Omental fat pad (tissue), 3 donors: ENCODE measurements at regions not wholly inside any gene's neighbourhood (a gene's known extent, or its start where the extent isn't known, plus 50 kb on each side); places are given as distances from the start of the nearest gene placed in this dataset.
"Not testable (repeated sequence)": the region's sequence is repeated elsewhere in the genome, so short reads cannot be mapped to it uniquely, and the experiment has no call there.

Experiments
- ATAC-seq: fragments of 150-250 bp; one replicate; pipeline ENCODE4 v1.9.1; 2016; ENCODE audit warnings: mild to moderate bottlenecking, moderate library complexity; ENCODE audit not compliant: low FRiP score
- DNase-seq: peaks from one replicate; pipeline ENCODE4 v3.0.0-alpha.2; 2019; ENCODE audit warnings: low spot score
- TF ChIP-seq, protein P1 (sequence below), 3 donors: fragments of 450-650 bp; IDR thresholded peaks; one replicate each; pipeline ENCODE4 v1.5.1; 2016 to 2017; ENCODE audit warnings: antibody characterized with exemption in 3 of 3, mild to moderate bottlenecking in 3 of 3, moderate library complexity in 2 of 3

GRCh38 chr14:62462988-62463387 is 582.3 kb downstream of the KCNH5 start:
- TF ChIP-seq, protein P1, sequence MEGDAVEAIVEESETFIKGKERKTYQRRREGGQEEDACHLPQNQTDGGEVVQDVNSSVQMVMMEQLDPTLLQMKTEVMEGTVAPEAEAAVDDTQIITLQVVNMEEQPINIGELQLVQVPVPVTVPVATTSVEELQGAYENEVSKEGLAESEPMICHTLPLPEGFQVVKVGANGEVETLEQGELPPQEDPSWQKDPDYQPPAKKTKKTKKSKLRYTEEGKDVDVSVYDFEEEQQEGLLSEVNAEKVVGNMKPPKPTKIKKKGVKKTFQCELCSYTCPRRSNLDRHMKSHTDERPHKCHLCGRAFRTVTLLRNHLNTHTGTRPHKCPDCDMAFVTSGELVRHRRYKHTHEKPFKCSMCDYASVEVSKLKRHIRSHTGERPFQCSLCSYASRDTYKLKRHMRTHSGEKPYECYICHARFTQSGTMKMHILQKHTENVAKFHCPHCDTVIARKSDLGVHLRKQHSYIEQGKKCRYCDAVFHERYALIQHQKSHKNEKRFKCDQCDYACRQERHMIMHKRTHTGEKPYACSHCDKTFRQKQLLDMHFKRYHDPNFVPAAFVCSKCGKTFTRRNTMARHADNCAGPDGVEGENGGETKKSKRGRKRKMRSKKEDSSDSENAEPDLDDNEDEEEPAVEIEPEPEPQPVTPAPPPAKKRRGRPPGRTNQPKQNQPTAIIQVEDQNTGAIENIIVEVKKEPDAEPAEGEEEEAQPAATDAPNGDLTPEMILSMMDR (IDR thresholded peaks at IDR 0.05): no peak
- ATAC-seq: no peak
- DNase-seq: no peak

DNA sequence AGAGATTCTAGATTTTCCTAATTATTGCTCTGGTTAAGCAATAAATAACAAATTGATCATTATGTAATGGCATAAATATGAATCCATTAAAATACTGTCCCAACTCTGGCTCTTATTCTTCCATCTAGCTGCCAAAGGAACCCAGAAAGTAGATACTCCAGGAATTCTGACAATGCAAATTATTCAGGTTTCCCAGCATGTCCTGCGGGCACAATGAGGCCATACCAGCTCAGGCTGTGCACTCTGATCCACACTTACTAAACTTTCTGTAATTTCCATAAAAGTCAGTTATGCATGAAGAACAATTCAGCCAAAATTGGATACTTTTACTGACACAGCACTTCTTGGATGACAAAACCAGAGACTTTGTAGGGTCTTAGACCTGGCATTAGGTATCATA is 576.3 kb downstream of the KCNH5 start:
- TF ChIP-seq, protein P1 (IDR thresholded peaks at IDR 0.05): no peak
- ATAC-seq (no peak), DNase-seq (no peak)

GRCh38 chr14:62470935-62471334 is 574.3 kb downstream of the KCNH5 start:
- no peak for ATAC-seq
- TF ChIP-seq, protein P1 (IDR thresholded peaks at IDR 0.05): no peak
- no peak for DNase-seq

DNA sequence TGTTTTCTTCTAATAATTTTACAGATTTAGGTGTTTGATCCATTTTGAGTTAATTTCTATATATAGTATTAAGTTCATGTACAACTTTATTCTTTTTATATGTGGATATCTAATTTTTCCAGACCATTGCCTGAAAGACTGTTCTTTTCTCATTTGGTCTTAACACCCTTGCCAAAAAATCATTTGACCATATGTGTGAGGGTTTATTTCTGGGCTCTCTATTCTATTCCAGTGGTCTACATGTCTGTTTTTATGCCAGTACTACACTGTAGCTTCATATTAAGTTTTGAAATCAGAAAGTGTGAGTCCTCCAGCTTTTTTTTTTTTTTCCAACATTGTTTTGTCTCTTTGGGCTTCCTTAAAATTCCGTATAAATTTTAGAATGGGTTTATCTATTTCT is 554.1 kb downstream of the KCNH5 start:
- TF ChIP-seq, protein P1 (IDR thresholded peaks at IDR 0.05): no peak
- no peak for ATAC-seq

GRCh38 chr14:62497708-62498107 is 547.5 kb downstream of the KCNH5 start:
- ATAC-seq (no peak), DNase-seq (no peak)
- TF ChIP-seq, protein P1 (IDR thresholded peaks at IDR 0.05): no peak

More for the DNA sequence above, 554.1 kb downstream of the KCNH5 start:
- no peak for DNase-seq

GRCh38 chr14:62501021-62501750 is 544.1 kb downstream of the KCNH5 start:
- no peak for DNase-seq
- TF ChIP-seq, protein P1 (IDR thresholded peaks at IDR 0.05): no peak
- no peak for ATAC-seq

DNA sequence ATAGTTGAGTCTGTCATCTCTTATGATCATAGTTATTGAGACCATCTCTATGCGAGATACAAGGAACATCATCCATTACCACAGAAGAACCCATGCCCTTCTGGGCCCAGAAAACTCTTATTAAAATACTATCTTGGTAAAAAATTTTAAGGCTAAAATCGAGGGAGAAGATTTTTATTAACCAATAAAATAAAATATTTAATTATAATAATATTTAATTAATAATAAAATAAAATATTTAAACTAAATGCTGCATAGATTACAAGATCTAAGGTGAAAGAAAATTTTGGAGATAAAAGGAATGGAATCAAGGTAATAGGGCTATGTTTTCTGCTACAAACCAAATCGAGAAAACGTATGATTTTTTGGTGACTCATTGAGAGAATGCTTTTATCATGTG is 540.2 kb downstream of the KCNH5 start:
- DNase-seq: no peak
- no peak for ATAC-seq
- TF ChIP-seq, protein P1 (IDR thresholded peaks at IDR 0.05): no peak

GRCh38 chr14:62521309-62521708 is 523.9 kb downstream of the KCNH5 start:
- not testable (repeated sequence) for ATAC-seq

More at GRCh38 chr14:62521309-62521708, 523.9 kb downstream of the KCNH5 start:
- DNase-seq: not testable (repeated sequence)
